DND-41 (cell line): ENCODE measurements at regions not wholly inside any gene's neighbourhood (a gene's known extent, or its start where the extent isn't known, plus 50 kb on each side); places are given as distances from the start of the nearest gene placed in this dataset.

ENCODE experiments used
- ATAC-seq: fragments of 200-7000 bp; cut with Tn5 transposase; 3 replicates; pipeline ENCODE4 v1.9.1; 2021; ENCODE audit warnings: low read depth; ENCODE audit not compliant: insufficient read depth
- DNase-seq: peaks from one replicate; pipeline ENCODE4 v3.0.0-alpha.2; 2020
- H2AFZ ChIP-seq: 2 replicates; pipeline ENCODE4 v1.6.0; 2012; ENCODE audit warnings: low read depth, low read length
- H3K27ac ChIP-seq: 2 replicates; pipeline ENCODE4 v1.5.1; 2012; ENCODE audit warnings: low read length, inconsistent platforms
- H3K27me3 ChIP-seq: fragments of 200-600 bp; sonication (generic); 2 replicates; pipeline ENCODE4 v1.6.0; 2012; ENCODE audit warnings: low read length, mild to moderate bottlenecking, inconsistent platforms; ENCODE audit not compliant: insufficient read depth, poor library complexity
- H3K36me3 ChIP-seq: 2 replicates; pipeline ENCODE4 v1.5.1; 2012; ENCODE audit warnings: low read length, inconsistent platforms; ENCODE audit not compliant: insufficient read depth
- H3K4me1 ChIP-seq: 2 replicates; pipeline ENCODE4 v1.5.1; 2012; ENCODE audit warnings: mild to moderate bottlenecking, low read length; ENCODE audit not compliant: insufficient read depth
- H3K4me2 ChIP-seq: 2 replicates; pipeline ENCODE4 v1.6.0; 2012; ENCODE audit warnings: mild to moderate bottlenecking, moderate library complexity, low read length, inconsistent platforms; ENCODE audit not compliant: insufficient read depth
- H3K4me3 ChIP-seq, 2 experiments: fragments of 200-600 bp in 1 of 2; shearing (Covaris generic) in 1 of 2; 2 replicates each; pipeline ENCODE4 v1.5.1; 2012 to 2016; ENCODE audit warnings: inconsistent platforms in 2 of 2, low read length in 2 of 2, mild to moderate bottlenecking in 2 of 2, low read depth in 1 of 2, moderate library complexity in 1 of 2
- H3K79me2 ChIP-seq: 2 replicates; pipeline ENCODE4 v1.6.0; 2012; ENCODE audit warnings: low read length, inconsistent platforms; ENCODE audit not compliant: insufficient read depth
- H3K9ac ChIP-seq: 2 replicates; pipeline ENCODE4 v1.6.0; 2012; ENCODE audit warnings: low read depth, mild to moderate bottlenecking, inconsistent platforms, low read length, moderate library complexity
- H3K9me3 ChIP-seq: 2 replicates; pipeline ENCODE4 v1.5.1; 2012; ENCODE audit warnings: low read length, moderate library complexity, mild to moderate bottlenecking, inconsistent platforms; ENCODE audit not compliant: insufficient read depth, severe bottlenecking
- H4K20me1 ChIP-seq: 2 replicates; pipeline ENCODE4 v1.6.0; 2012; ENCODE audit warnings: low read length; ENCODE audit not compliant: insufficient read depth
- CTCF ChIP-seq: IDR thresholded peaks from 2 replicates; pipeline ENCODE4 v1.5.1; 2012; ENCODE audit warnings: borderline replicate concordance, low read length, moderate library complexity, mild to moderate bottlenecking; ENCODE audit not compliant: poor library complexity, severe bottlenecking; ENCODE audit errors: extremely low read depth
- EZH2 ChIP-seq: IDR thresholded peaks from 3 replicates; pipeline ENCODE4 v1.6.1; 2012; ENCODE audit warnings: borderline replicate concordance, low read depth, mild to moderate bottlenecking, moderate library complexity, low read length, inconsistent platforms; ENCODE audit not compliant: severe bottlenecking

GRCh38 chr1:79974659-79975058, 968.1 kb upstream of the ADGRL4 start:
- H3K4me3 ChIP-seq = no peak overlapping the region
- no peak for ATAC-seq
- no peak overlapping the region for H3K27ac ChIP-seq
- H3K9me3 ChIP-seq = no peaks in the 10 kb centered on the region
- no peaks in the 10 kb centered on the region for H4K20me1 ChIP-seq
- H2AFZ ChIP-seq = no peak overlapping the region
- H3K4me2 ChIP-seq = no peak overlapping the region
- no peaks in the 10 kb centered on the region for H3K79me2 ChIP-seq
- H3K36me3 ChIP-seq = no peaks in the 10 kb centered on the region
- H3K4me1 ChIP-seq = no peaks in the 10 kb centered on the region
- TF ChIP-seq EZH2 = no peak
- DNase-seq = no peak
- no peaks in the 10 kb centered on the region for H3K27me3 ChIP-seq
- no peak overlapping the region for H3K9ac ChIP-seq

DNA sequence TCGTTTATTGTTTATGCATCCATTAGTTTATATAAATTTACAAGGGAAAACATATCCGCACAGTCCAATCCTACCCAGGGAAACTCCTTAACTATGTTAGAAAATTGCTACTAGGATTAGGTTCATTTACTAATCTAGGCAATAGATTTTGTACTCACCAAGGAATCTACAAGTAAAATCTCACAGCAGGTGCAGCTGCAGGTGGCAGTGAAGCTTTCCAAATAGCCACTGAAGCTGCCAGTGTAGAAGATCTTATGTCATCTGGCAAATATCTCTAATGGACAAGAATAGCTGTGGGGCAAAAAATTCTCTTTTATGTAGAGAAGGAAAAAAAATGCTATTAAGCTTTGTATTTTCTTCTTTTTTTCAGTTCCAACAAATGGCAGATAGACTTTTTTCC, 963.4 kb upstream of the ADGRL4 start:
- Histone ChIP-seq H3K4me2 (no peak overlapping the region), H4K20me1 (no peaks in the 10 kb centered on the region), H2AFZ (no peak overlapping the region), H3K9me3 (no peaks in the 10 kb centered on the region), H3K79me2 (no peaks in the 10 kb centered on the region), H3K9ac (no peak overlapping the region), H3K4me1 (no peaks in the 10 kb centered on the region), H3K4me3 (no peak overlapping the region), H3K27ac (no peak overlapping the region), H3K27me3 (no peaks in the 10 kb centered on the region), H3K36me3 (no peaks in the 10 kb centered on the region)
- TF ChIP-seq CTCF = no peak
- no peak for ATAC-seq
- DNase-seq = no peak

DNA sequence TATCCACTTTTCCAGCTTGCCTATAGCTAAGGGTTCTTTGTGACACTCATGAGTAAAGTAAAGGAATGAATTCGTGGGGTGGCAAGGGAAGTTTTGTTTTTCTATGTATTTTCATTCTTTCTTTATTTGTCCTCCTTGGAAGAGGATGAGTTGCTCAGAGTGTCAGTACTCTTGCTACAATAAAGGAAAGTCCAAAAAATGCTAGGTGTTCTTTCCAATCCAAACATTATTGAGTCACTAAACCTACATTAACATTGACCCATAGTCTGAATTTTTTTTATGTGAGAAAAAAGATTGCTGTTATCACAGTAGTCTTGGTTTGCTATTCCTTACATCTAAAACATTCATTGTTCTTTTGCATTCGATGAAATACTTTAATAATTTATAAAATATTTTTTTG, 959.9 kb upstream of the ADGRL4 start:
- no peaks in the 10 kb centered on the region for H3K79me2 ChIP-seq
- no peaks in the 10 kb centered on the region for H3K4me1 ChIP-seq
- H3K27ac ChIP-seq = no peak overlapping the region
- H3K27me3 ChIP-seq = no peaks in the 10 kb centered on the region
- H3K9ac ChIP-seq = no peak overlapping the region
- no peak overlapping the region for H2AFZ ChIP-seq
- no peaks in the 10 kb centered on the region for H4K20me1 ChIP-seq
- DNase-seq (no peak), ATAC-seq (no peak)
- H3K4me2 ChIP-seq = no peak overlapping the region
- no peaks in the 10 kb centered on the region for H3K9me3 ChIP-seq
- H3K36me3 ChIP-seq = no peaks in the 10 kb centered on the region
- TF ChIP-seq CTCF (no peak), EZH2 (no peak)
- no peak overlapping the region for H3K4me3 ChIP-seq

- no peak for TF ChIP-seq CTCF
- TF ChIP-seq EZH2 = no peak
Measured at GRCh38 chr1:79959635-79960034, 953.1 kb upstream of the ADGRL4 start.

More at GRCh38 chr1:79959635-79960034, 953.1 kb upstream of the ADGRL4 start:
- peaks cover 4% of the 10 kb centered on the region for H3K9me3 ChIP-seq
- no peaks in the 10 kb centered on the region for H3K27me3 ChIP-seq
- no peak for DNase-seq
- no peak overlapping the region for H3K4me3 ChIP-seq
- no peaks in the 10 kb centered on the region for H4K20me1 ChIP-seq
- H3K4me1 ChIP-seq = no peaks in the 10 kb centered on the region
- H3K27ac ChIP-seq = no peak overlapping the region
- H3K36me3 ChIP-seq = no peaks in the 10 kb centered on the region
- no peaks in the 10 kb centered on the region for H3K79me2 ChIP-seq
- H3K9ac ChIP-seq = no peak overlapping the region
- no peak overlapping the region for H2AFZ ChIP-seq
- no peak for ATAC-seq
- no peak overlapping the region for H3K4me2 ChIP-seq
